Vagina (tissue), 2 donors: ENCODE measurements at regions not wholly inside any gene's neighbourhood (a gene's known extent, or its start where the extent isn't known, plus 50 kb on each side); places are given as distances from the start of the nearest gene placed in this dataset.

Experiments used
- CTCF ChIP-seq, 3 experiments: fragments of 450-650 bp in 2 of 3; fragments of 200-600 bp in 1 of 3; sonication (generic) in 1 of 3; IDR thresholded peaks; one replicate each; pipeline ENCODE4 v1.5.1; 2017 to 2019; ENCODE audit warnings: antibody characterized with exemption in 3 of 3, mild to moderate bottlenecking in 2 of 3, moderate library complexity in 2 of 3
- POLR2A ChIP-seq, 2 donors: fragments of 450-650 bp; IDR thresholded peaks; one replicate each; pipeline ENCODE4 v1.6.1; 2017; ENCODE audit warnings: antibody characterized with exemption in 2 of 2, mild to moderate bottlenecking in 2 of 2, moderate library complexity in 2 of 2
- POLR2AphosphoS5 ChIP-seq, 2 donors: sonication (generic); formaldehyde crosslinking; IDR thresholded peaks; one replicate each; pipeline ENCODE4 v1.9.0; 2017; ENCODE audit warnings: antibody characterized with exemption in 2 of 2, mild to moderate bottlenecking in 2 of 2, low read depth in 1 of 2; ENCODE audit not compliant: insufficient read depth in 1 of 2

DNA sequence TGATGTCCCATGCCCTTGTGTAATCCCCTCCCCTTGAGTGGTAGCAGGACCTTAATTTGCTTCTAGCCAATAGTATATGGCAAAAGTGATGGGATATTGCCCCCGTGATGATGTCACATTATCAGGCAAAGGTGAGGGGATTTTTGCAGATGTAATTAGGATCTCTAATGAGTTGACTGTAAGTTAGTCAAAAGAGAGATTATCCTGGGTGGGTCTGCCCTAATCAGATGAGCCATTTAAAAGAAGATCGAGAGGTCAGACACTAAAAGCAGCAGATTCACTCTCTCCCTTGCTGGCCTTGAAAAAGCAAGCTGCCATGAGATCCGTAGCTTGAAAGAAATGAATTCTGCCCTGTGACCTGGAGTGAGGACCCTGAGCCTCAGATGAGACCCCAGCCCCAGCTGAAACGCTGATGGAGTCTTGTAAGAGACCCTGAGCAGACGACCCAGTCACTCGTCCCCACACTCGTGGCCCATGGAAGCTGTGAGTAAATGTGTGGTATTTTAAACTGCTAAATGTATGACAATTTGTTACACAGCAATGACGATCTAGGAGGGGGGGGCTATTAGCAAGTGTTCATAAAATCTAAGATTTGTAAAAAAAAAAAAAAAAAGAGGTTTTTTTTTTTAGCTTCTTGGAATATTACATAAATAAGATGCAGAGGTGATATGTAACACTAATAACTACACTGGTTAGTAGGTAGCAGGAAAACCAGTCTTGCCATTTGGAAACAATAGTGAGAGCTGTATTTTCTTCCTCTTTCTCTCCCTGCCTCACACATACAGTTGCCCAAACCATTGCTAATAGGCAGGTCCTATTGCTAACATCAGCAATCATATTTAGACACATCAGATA lies 50.3 kb upstream of the TARBP1 start:
- TF ChIP-seq CTCF (IDR thresholded peaks at IDR 0.05) (no peak), POLR2A (IDR thresholded peaks at IDR 0.05) (no peak), POLR2AphosphoS5 (IDR thresholded peaks at IDR 0.05; ENCODE audit: insufficient read depth in 1 of 2, low read depth in 1 of 2) (no peak)
